H1 (cell line): ENCODE measurements at regions not wholly inside any gene's neighbourhood (a gene's known extent, or its start where the extent isn't known, plus 50 kb on each side); places are given as distances from the start of the nearest gene placed in this dataset.

ENCODE experiments used
- CTCF ChIA-PET: fragments of 300-600 bp; sonication (Branson Sonifier 250); formaldehyde crosslinking; loops from one replicate; lab custom pipeline; 2021; ENCODE audit not compliant: partially characterized antibody; lab: Charles Lee
- POLR2A ChIA-PET: fragments of 300-600 bp; sonication (Branson Sonifier 250); formaldehyde crosslinking; loops from one replicate; lab custom pipeline; 2021; ENCODE audit warnings: inconsistent platforms; ENCODE audit not compliant: partially characterized antibody; lab: Charles Lee
- DNase-seq, 2 experiments: peaks; one replicate each; pipeline versions ENCODE4 v3.0.0 to v3.0.0-alpha.2; 2010 to 2022; ENCODE audit warnings: low spot score in 2 of 2, low read depth in 1 of 2, mixed read lengths in 1 of 2
- FAIRE-seq: peaks from 2 replicates; lab custom pipeline; 2011; peaks lifted over from hg19 to GRCh38; lab: Jason Lieb, UNC
- H2AFZ ChIP-seq: 2 replicates; pipeline ENCODE4 v1.8.1; 2012; ENCODE audit warnings: low read length, inconsistent platforms
- H2AK5ac ChIP-seq: 2 replicates; pipeline ENCODE4 v1.6.1; 2013; ENCODE audit warnings: low read depth, low read length
- H2BK120ac ChIP-seq: replicated peaks from 2 replicates; pipeline ENCODE3; 2013; ENCODE audit warnings: low read depth, low read length, inconsistent platforms
- H2BK12ac ChIP-seq: 2 replicates; pipeline ENCODE4 v1.6.1; 2013; ENCODE audit warnings: low read depth, low read length
- H2BK15ac ChIP-seq: 2 replicates; pipeline ENCODE4 v1.6.1; 2013; ENCODE audit warnings: low read length
- H2BK20ac ChIP-seq: 2 replicates; pipeline ENCODE4 v1.6.1; 2013; ENCODE audit warnings: low read length
- H2BK5ac ChIP-seq: 2 replicates; pipeline ENCODE4 v1.6.1; 2013; ENCODE audit warnings: low read depth, low read length
- H3K14ac ChIP-seq: 2 replicates; pipeline ENCODE4 v1.6.1; 2013; ENCODE audit warnings: inconsistent platforms; ENCODE audit not compliant: insufficient read length
- H3K18ac ChIP-seq: 2 replicates; pipeline ENCODE4 v1.6.1; 2013; ENCODE audit warnings: low read length; ENCODE audit errors: extremely low read depth
- H3K23ac ChIP-seq: 2 replicates; pipeline ENCODE4 v1.6.1; 2013; ENCODE audit warnings: inconsistent platforms; ENCODE audit not compliant: insufficient read length
- H3K23me2 ChIP-seq: 2 replicates; pipeline ENCODE4 v1.6.1; 2013; ENCODE audit warnings: low read depth, low read length
- H3K27ac ChIP-seq: 2 replicates; pipeline ENCODE4 v1.6.1; 2011; ENCODE audit warnings: low read depth, low read length, inconsistent platforms
- H3K27me3 ChIP-seq, 4 experiments: replicated peaks in 1 of 4; 1 replicate in 1 of 4; 2 replicates in 3 of 4; pipeline versions ENCODE4 v1.6.1 to v1.8.1; 2011 to 2013; ENCODE audit warnings: low read length in 3 of 4, mild to moderate bottlenecking in 3 of 4, inconsistent platforms in 2 of 4, mixed read lengths in 2 of 4, moderate library complexity in 1 of 4; ENCODE audit not compliant: control insufficient read depth in 3 of 4, insufficient read depth in 3 of 4; ENCODE audit errors: extremely low read depth in 1 of 4
- H3K36me3 ChIP-seq, 4 experiments: 2 replicates each; pipeline versions ENCODE4 v1.6.1 to v1.8.1; 2011 to 2013; ENCODE audit warnings: mild to moderate bottlenecking in 4 of 4, low read length in 3 of 4, moderate library complexity in 2 of 4, control low read depth in 1 of 4, inconsistent platforms in 1 of 4; ENCODE audit not compliant: insufficient read depth in 4 of 4, control insufficient read depth in 2 of 4
- H3K4ac ChIP-seq: replicated peaks from 2 replicates; pipeline ENCODE3; 2013; ENCODE audit warnings: low read length, low read depth, mixed read lengths, inconsistent platforms; ENCODE audit not compliant: insufficient read length
- H3K4me1 ChIP-seq, 4 experiments: replicated peaks in 1 of 4; 1 replicate in 1 of 4; 2 replicates in 3 of 4; pipeline versions ENCODE4 v1.6.1 to v1.8.1; 2011 to 2013; ENCODE audit warnings: low read length in 3 of 4, inconsistent platforms in 2 of 4, mixed read lengths in 1 of 4; ENCODE audit not compliant: insufficient read depth in 4 of 4, control insufficient read depth in 3 of 4
- H3K4me2 ChIP-seq, 2 experiments: 2 replicates each; pipeline versions ENCODE4 v1.6.1 to v1.8.1; 2011 to 2013; ENCODE audit warnings: low read depth in 2 of 2, low read length in 2 of 2, control low read depth in 1 of 2, inconsistent platforms in 1 of 2, mild to moderate bottlenecking in 1 of 2; ENCODE audit not compliant: insufficient read depth in 1 of 2
- H3K4me3 ChIP-seq, 4 experiments: fragments of 200-600, 300-600 bp in 1 of 4; sonication (generic), shearing (Covaris generic), sonication (Bioruptor Twin) in 1 of 4; 2 replicates each; pipeline versions ENCODE4 v1.5.1 to v1.8.1; 2011 to 2016; ENCODE audit warnings: low read length in 4 of 4, low read depth in 3 of 4, control low read depth in 2 of 4, inconsistent platforms in 2 of 4, mild to moderate bottlenecking in 2 of 4, mixed read lengths in 1 of 4, moderate library complexity in 1 of 4; ENCODE audit not compliant: insufficient read depth in 2 of 4; ENCODE audit errors: extremely low read depth in 1 of 4
- H3K56ac ChIP-seq: replicated peaks from 2 replicates; pipeline ENCODE3; 2013; ENCODE audit warnings: low read depth, mild to moderate bottlenecking, mixed read lengths, low read length, inconsistent platforms; ENCODE audit not compliant: insufficient read length
- H3K79me1 ChIP-seq: 2 replicates; pipeline ENCODE4 v1.6.1; 2013; ENCODE audit warnings: low read depth, low read length, control low read depth
- H3K79me2 ChIP-seq, 2 experiments: 2 replicates each; pipeline versions ENCODE4 v1.6.1 to v1.8.1; 2012 to 2013; ENCODE audit warnings: low read length in 2 of 2, mild to moderate bottlenecking in 2 of 2, inconsistent platforms in 1 of 2; ENCODE audit not compliant: insufficient read depth in 2 of 2, control insufficient read depth in 1 of 2
- H3K9ac ChIP-seq, 4 experiments: replicated peaks in 1 of 4; 1 replicate in 1 of 4; 2 replicates in 3 of 4; pipeline versions ENCODE4 v1.6.1 to v1.8.1; 2011 to 2013; ENCODE audit warnings: low read depth in 3 of 4, low read length in 3 of 4, control low read depth in 2 of 4, mild to moderate bottlenecking in 2 of 4, moderate library complexity in 2 of 4, inconsistent platforms in 1 of 4; ENCODE audit errors: extremely low read depth in 1 of 4
- H3K9me3 ChIP-seq, 2 experiments: 2 replicates each; pipeline versions ENCODE4 v1.6.1 to v1.8.1; 2012 to 2013; ENCODE audit warnings: mild to moderate bottlenecking in 2 of 2, moderate library complexity in 2 of 2, control low read depth in 1 of 2, inconsistent platforms in 1 of 2, low read depth in 1 of 2, low read length in 1 of 2, mixed read lengths in 1 of 2; ENCODE audit not compliant: insufficient read depth in 2 of 2
- H4K20me1 ChIP-seq, 2 experiments: replicated peaks in 1 of 2; 2 replicates each; pipeline versions ENCODE3 to v1.8.1; 2011 to 2013; ENCODE audit warnings: inconsistent platforms in 2 of 2, low read length in 2 of 2, mild to moderate bottlenecking in 1 of 2; ENCODE audit not compliant: insufficient read depth in 2 of 2, control insufficient read depth in 1 of 2
- H4K5ac ChIP-seq: 2 replicates; pipeline ENCODE4 v1.6.1; 2013; ENCODE audit warnings: low read length, low read depth, mixed read lengths, inconsistent platforms; ENCODE audit not compliant: insufficient read length
- H4K8ac ChIP-seq: 2 replicates; pipeline ENCODE4 v1.8.0; 2013; ENCODE audit warnings: mild to moderate bottlenecking, moderate library complexity, low read length, inconsistent platforms; ENCODE audit not compliant: insufficient read depth; ENCODE audit errors: extremely low read depth
- H4K91ac ChIP-seq: replicated peaks from 2 replicates; pipeline ENCODE3; 2013; ENCODE audit warnings: low read length, mixed read lengths, inconsistent platforms; ENCODE audit not compliant: insufficient read length
- CTBP2 ChIP-seq: IDR thresholded peaks from 2 replicates; pipeline ENCODE4 v1.7.0; 2011; ENCODE audit warnings: borderline replicate concordance, mild to moderate bottlenecking, moderate library complexity, mixed read lengths, low read length; ENCODE audit not compliant: insufficient read depth, insufficient read length
- GABPA ChIP-seq: IDR thresholded peaks from 2 replicates; pipeline ENCODE4 v1.6.1; 2011; ENCODE audit warnings: mild to moderate bottlenecking, low read length, moderate library complexity, borderline replicate concordance; ENCODE audit not compliant: insufficient read depth
- JUN ChIP-seq: IDR thresholded peaks from 2 replicates; pipeline ENCODE4 v1.6.1; 2011; ENCODE audit warnings: low read depth, mild to moderate bottlenecking, improper control_type of control experiment, low read length
- KDM1A ChIP-seq: fragments of 200-600, 300-600 bp; sonication (generic); IDR thresholded peaks from 2 replicates; pipeline ENCODE4 v1.7.1; 2016; ENCODE audit warnings: mild to moderate bottlenecking, low read length, borderline replicate concordance
- KDM4A ChIP-seq: IDR thresholded peaks from one replicate; pipeline ENCODE4 v1.7.1; 2012; ENCODE audit warnings: low read depth, mild to moderate bottlenecking, moderate library complexity, low read length, inconsistent platforms; ENCODE audit not compliant: severe bottlenecking
- NRF1 ChIP-seq: IDR thresholded peaks from 2 replicates; pipeline ENCODE4 v1.6.1; 2011; ENCODE audit warnings: mild to moderate bottlenecking, low read depth, low read length, improper control_type of control experiment
- POLR2A ChIP-seq, 2 experiments: IDR thresholded peaks; 1 replicate in 1 of 2; 2 replicates in 1 of 2; pipeline ENCODE4 v1.6.1; 2011; ENCODE audit warnings: low read depth in 2 of 2, low read length in 2 of 2, mild to moderate bottlenecking in 2 of 2; ENCODE audit errors: control extremely low read depth in 1 of 2
- SIN3A ChIP-seq, 2 experiments: IDR thresholded peaks in 1 of 2; conservative IDR thresholded peaks in 1 of 2; 2 replicates each; pipeline ENCODE4 v1.6.1; 2011 to 2012; ENCODE audit warnings: low read length in 2 of 2, improper control_type of control experiment in 1 of 2, low read depth in 1 of 2, mild to moderate bottlenecking in 1 of 2
- SRF ChIP-seq: IDR thresholded peaks from 2 replicates; pipeline ENCODE4 v1.6.1; 2011; ENCODE audit warnings: mild to moderate bottlenecking, low read depth, low read length, moderate library complexity
- TAF1 ChIP-seq: IDR thresholded peaks from 2 replicates; pipeline ENCODE4 v1.6.1; 2011; ENCODE audit warnings: mild to moderate bottlenecking, low read depth, low read length
- TBP ChIP-seq: IDR thresholded peaks from 2 replicates; pipeline ENCODE4 v1.6.1; 2011; ENCODE audit warnings: low read depth, low read length, improper control_type of control experiment
- TEAD4 ChIP-seq: IDR thresholded peaks from 2 replicates; pipeline ENCODE4 v1.6.1; 2012; ENCODE audit warnings: low read depth, low read length, inconsistent platforms, mixed read lengths
- WGBS, 2 experiments: shearing (Covaris generic) in 1 of 2; methylation state at CpG; one replicate each; pipeline versions ENCODE4 v1.1.6 to v1.1.7; 2013 to 2015; ENCODE audit warnings: low lambda C conversion rate in 2 of 2, mixed read lengths in 2 of 2, inconsistent platforms in 1 of 2, low coverage in 1 of 2, missing lambda C conversion rate in 1 of 2; ENCODE audit not compliant: insufficient replicate concordance in 2 of 2, insufficient coverage in 1 of 2, insufficient read length in 1 of 2; ENCODE audit errors: extremely low coverage in 1 of 2, missing lambda C conversion rate in 1 of 2; 5-methylcytosine and 5-hydroxymethylcytosine counted together
- TF ChIP-seq, protein P1 (sequence below): IDR thresholded peaks from 2 replicates; pipeline ENCODE4 v1.6.1; 2012; ENCODE audit warnings: inconsistent platforms

DNA sequence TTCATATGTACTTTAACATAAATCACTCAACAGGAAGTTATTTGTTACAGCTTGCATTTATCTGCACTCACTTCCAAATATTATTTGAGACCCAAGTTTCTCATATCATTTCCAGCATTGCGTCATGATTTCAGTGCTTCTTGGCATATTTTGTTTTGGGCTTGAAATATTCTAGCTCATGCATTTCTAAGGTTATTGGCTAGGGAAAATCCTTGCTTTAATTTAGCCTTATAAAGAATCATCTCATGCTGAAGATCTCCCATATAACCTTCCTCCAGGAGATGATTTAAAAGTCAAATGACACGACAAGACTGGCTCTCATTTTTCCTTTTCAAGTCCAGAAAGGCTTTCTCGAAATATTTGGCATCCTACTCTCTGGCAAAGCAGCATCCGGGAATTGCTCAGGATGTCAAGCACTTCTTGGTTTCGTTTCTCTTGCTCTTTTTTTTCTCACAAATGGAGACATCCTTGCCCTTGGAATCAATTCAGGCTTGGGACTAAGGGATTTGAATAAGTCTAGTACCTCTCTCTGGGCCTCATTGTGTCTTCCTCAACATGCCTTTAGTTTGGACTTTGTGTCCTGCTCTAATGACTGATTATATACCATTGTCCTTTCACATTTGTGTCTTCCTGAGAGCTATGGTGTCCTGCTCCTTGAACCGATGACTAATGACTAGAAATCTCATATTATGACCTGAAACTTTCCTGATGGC lies 295.0 kb downstream of the RMST start:
- H3K36me3 ChIP-seq, result no peaks in the 10 kb centered on the region; a peak in 1 of 8 replicates
- FAIRE-seq (no peak), DNase-seq (no peak)
- no peak overlapping the region for H2BK120ac ChIP-seq
- H3K56ac ChIP-seq, result no peak overlapping the region
- 81% methylated on average over 6 of the region's 6 CpGs; no CpG with 5 or more reads in 1 of the 2 experiments for WGBS, 2 experiments
- H2BK12ac ChIP-seq, result no peak overlapping the region
- H3K4me1 ChIP-seq, result no peaks in the 10 kb centered on the region; a peak in 1 of 7 replicates
- H3K14ac ChIP-seq, result no peak overlapping the region
- H3K23me2 ChIP-seq, result no peaks in the 10 kb centered on the region
- no peak overlapping the region for H3K18ac ChIP-seq
- no peaks in the 10 kb centered on the region for H4K20me1 ChIP-seq
- H4K91ac ChIP-seq, result no peak overlapping the region
- no peaks in the 10 kb centered on the region for H3K79me2 ChIP-seq
- no peak overlapping the region for H3K9ac ChIP-seq
- no peak overlapping the region for H2BK20ac ChIP-seq
- POLR2A ChIA-PET, result no interaction called here
- no peak overlapping the region for H4K5ac ChIP-seq
- H2BK15ac ChIP-seq, result no peak overlapping the region
- no peak overlapping the region for H4K8ac ChIP-seq
- TF ChIP-seq CTBP2 (no peak), TAF1 (no peak), KDM4A (no peak), POLR2A (IDR thresholded peaks at IDR 0.05; ENCODE audit: control extremely low read depth in 1 of 2, low read depth in 2 of 2, low read length in 2 of 2) (no peak), JUN (no peak), SIN3A (conservative IDR thresholded peaks at IDR 0.05 in 1 of 2, IDR thresholded peaks at IDR 0.05 in 1 of 2; ENCODE audit: low read depth in 1 of 2, low read length in 2 of 2) (no peak), TEAD4 (no peak), KDM1A (no peak), SRF (no peak), TBP (no peak), GABPA (no peak), NRF1 (no peak)
- TF ChIP-seq, protein P1, sequence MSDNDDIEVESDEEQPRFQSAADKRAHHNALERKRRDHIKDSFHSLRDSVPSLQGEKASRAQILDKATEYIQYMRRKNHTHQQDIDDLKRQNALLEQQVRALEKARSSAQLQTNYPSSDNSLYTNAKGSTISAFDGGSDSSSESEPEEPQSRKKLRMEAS, result no peak
- CTCF ChIA-PET, result no interaction called here
- H3K27me3 ChIP-seq, result no peaks in the 10 kb centered on the region
- no peak overlapping the region for H2AFZ ChIP-seq
- no peaks in the 10 kb centered on the region for H3K79me1 ChIP-seq
- no peak overlapping the region for H3K4me2 ChIP-seq
- no peak overlapping the region for H3K4me3 ChIP-seq
- no peak overlapping the region for H2AK5ac ChIP-seq
- H3K4ac ChIP-seq, result no peak overlapping the region
- no peak overlapping the region for H2BK5ac ChIP-seq
- H3K27ac ChIP-seq, result no peak overlapping the region
- H3K9me3 ChIP-seq, result peaks cover 0 to 3% of the 10 kb centered on the region in 2 experiments; a peak in 2 of 4 replicates
- no peak overlapping the region for H3K23ac ChIP-seq
